GM12878 (cell line): ENCODE measurements at regions not wholly inside any gene's neighbourhood (a gene's known extent, or its start where the extent isn't known, plus 50 kb on each side); places are given as distances from the start of the nearest gene placed in this dataset.

ENCODE experiments used
- ATAC-seq: fragments of 200-7000 bp; cut with Tn5 transposase; 3 replicates; pipeline ENCODE4 v1.9.1; 2020; ENCODE audit warnings: mild to moderate bottlenecking, moderate library complexity
- BruUV-seq: library from RNA; stranded (reverse); fragments of 400-500 nt; replicated peaks from 2 replicates; lab custom pipeline; 2021; lab: Mats Ljungman, UMichigan
- CTCF ChIA-PET: fragments of 300-600 bp; sonication (Branson Sonifier 250); formaldehyde crosslinking; extraction: SDS; loops from one replicate; lab custom pipeline; 2021; ENCODE audit warnings: inconsistent platforms; lab: Yijun Ruan, JAX
- POLR2A ChIA-PET: fragments of 350-600 bp; formaldehyde crosslinking; extraction: SDS; loops from one replicate; lab custom pipeline; 2021; ENCODE audit warnings: inconsistent platforms; lab: Charles Lee
- RAD21 ChIA-PET: fragments of 300-600 bp; sonication (Branson Sonifier 250); formaldehyde crosslinking; loops from one replicate; lab custom pipeline; 2023; ENCODE audit warnings: antibody characterized with exemption; ENCODE audit not compliant: unreplicated experiment; lab: Charles Lee
- SMC1A ChIA-PET: fragments of 300-600 bp; sonication (Branson Sonifier 250); formaldehyde crosslinking; loops from one replicate; lab custom pipeline; 2023; ENCODE audit not compliant: unreplicated experiment, uncharacterized antibody; lab: Charles Lee
- DNase-seq: peaks from one replicate; pipeline ENCODE4 v3.0.0-alpha.2; 2011; ENCODE audit warnings: low read depth, low spot score
- FAIRE-seq: peaks from 3 replicates; lab custom pipeline; 2011; peaks lifted over from hg19 to GRCh38; lab: Jason Lieb, UNC
- H2AFZ ChIP-seq: 2 replicates; pipeline ENCODE4 v1.6.0; 2011; ENCODE audit warnings: low read depth, low read length, control low read depth; ENCODE audit not compliant: control insufficient read depth
- H3K27ac ChIP-seq: 2 replicates; pipeline ENCODE4 v1.5.1; 2011; ENCODE audit warnings: control low read depth; ENCODE audit not compliant: control insufficient read depth, insufficient read depth
- H3K27me3 ChIP-seq, 2 experiments: replicated peaks in 1 of 2; 2 replicates each; pipeline versions ENCODE4 v1.6.0 to v1.6.1; 2011; ENCODE audit warnings: low read length in 1 of 2; ENCODE audit not compliant: control insufficient read depth in 2 of 2, insufficient read depth in 2 of 2
- H3K36me3 ChIP-seq, 2 experiments: 2 replicates each; pipeline ENCODE4 v1.5.1; 2011; ENCODE audit warnings: low read length in 1 of 2; ENCODE audit not compliant: control insufficient read depth in 2 of 2, insufficient read depth in 2 of 2
- H3K4me1 ChIP-seq: 2 replicates; pipeline ENCODE4 v1.6.1; 2011; ENCODE audit warnings: mild to moderate bottlenecking, low read length, moderate library complexity, mixed read lengths; ENCODE audit not compliant: control insufficient read depth, insufficient read depth
- H3K4me2 ChIP-seq: 2 replicates; pipeline ENCODE4 v1.6.0; 2011; ENCODE audit warnings: control low read depth; ENCODE audit not compliant: control insufficient read depth, insufficient read depth
- H3K4me3 ChIP-seq: fragments of 200-600 bp; sonication (generic); 2 replicates; pipeline ENCODE4 v1.5.1; 2016
- H3K79me2 ChIP-seq: 2 replicates; pipeline ENCODE4 v1.6.0; 2011; ENCODE audit warnings: low read length; ENCODE audit not compliant: control insufficient read depth, insufficient read depth
- H3K9ac ChIP-seq: 2 replicates; pipeline ENCODE4 v1.8.0; 2011; ENCODE audit warnings: low read length, control low read depth, mixed read lengths; ENCODE audit not compliant: control insufficient read depth, insufficient read depth
- H3K9me3 ChIP-seq: replicated peaks from 3 replicates; pipeline ENCODE4 v1.5.1; 2011; ENCODE audit warnings: mild to moderate bottlenecking, low read length; ENCODE audit not compliant: control insufficient read depth, insufficient read depth
- H4K20me1 ChIP-seq: 2 replicates; pipeline ENCODE4 v1.6.0; 2011; ENCODE audit not compliant: control insufficient read depth, insufficient read depth
- CHD2 ChIP-seq: IDR thresholded peaks from 2 replicates; pipeline ENCODE4 v1.6.1; 2011; ENCODE audit warnings: low read depth, low read length, improper control_type of control experiment, borderline replicate concordance
- GATAD2B ChIP-seq: fragments of 450-650 bp; conservative IDR thresholded peaks from 2 replicates; pipeline ENCODE4 v1.6.1; 2017; ENCODE audit warnings: low read depth, mild to moderate bottlenecking, moderate library complexity
- MEF2A ChIP-seq: IDR thresholded peaks from 2 replicates; pipeline ENCODE4 v1.6.1; 2011; ENCODE audit warnings: low read depth, mild to moderate bottlenecking, low read length, moderate library complexity; ENCODE audit not compliant: insufficient read depth
- MYC ChIP-seq: IDR thresholded peaks from 2 replicates; pipeline ENCODE4 v1.6.1; 2011; ENCODE audit warnings: mild to moderate bottlenecking, low read length, moderate library complexity, inconsistent platforms; ENCODE audit not compliant: insufficient read depth, insufficient replicate concordance, insufficient read length, severe bottlenecking
- NFIC ChIP-seq: IDR thresholded peaks from 2 replicates; pipeline ENCODE4 v1.6.1; 2012; ENCODE audit warnings: low read depth, mild to moderate bottlenecking, inconsistent platforms, low read length, moderate library complexity
- PML ChIP-seq: IDR thresholded peaks from 2 replicates; pipeline ENCODE4 v1.6.1; 2012; ENCODE audit warnings: low read length, inconsistent platforms
- RAD51 ChIP-seq: fragments of 450-650 bp; IDR thresholded peaks from 2 replicates; pipeline ENCODE4 v1.6.1; 2016; ENCODE audit warnings: moderate library complexity, mild to moderate bottlenecking, inconsistent platforms
- WGBS: methylation state at CpG from one replicate; pipeline ENCODE4 v1.1.6; 2016; ENCODE audit warnings: low lambda C conversion rate; ENCODE audit not compliant: insufficient replicate concordance, insufficient coverage; ENCODE audit errors: missing lambda C conversion rate; 5-methylcytosine and 5-hydroxymethylcytosine counted together
- in situ Hi-C: fragments of 300-500 bp; cut with MboI; formaldehyde crosslinking; loops from 9 replicates; pipeline ENCODE4 v1.14.3; 2018; ENCODE audit warnings: mixed read lengths
- intact Hi-C: fragments of 100-400 bp; cut with micrococcal nuclease; formaldehyde crosslinking; loops from one replicate; pipeline ENCODE4 v1.14.2; 2022; ENCODE audit not compliant: unreplicated experiment
- TF ChIP-seq, protein P1 (sequence below): fragments of 450-650 bp; IDR thresholded peaks from 2 replicates; pipeline ENCODE4 v1.6.1; 2018; ENCODE audit warnings: borderline replicate concordance, mild to moderate bottlenecking; ENCODE audit not compliant: partially characterized antibody
- TF ChIP-seq, protein P2 (sequence below): IDR thresholded peaks from 2 replicates; pipeline ENCODE4 v1.6.1; 2012; ENCODE audit warnings: low read depth, low read length, improper control_type of control experiment

GRCh38 chr1:170460414-170461155 is 71.4 kb upstream of the GORAB start:
- H4K20me1 ChIP-seq = no peaks in the 10 kb centered on the region
- ChIA-PET CTCF (interaction anchor here (0.6 to 1.5 kb wide), 2 partner anchors 44 to 199 kb away, joined by 3 read pairs; no protein-coding TSS in a partner anchor), POLR2A (interaction anchor here (1.3 kb wide), 1 partner anchor 9 kb away, joined by 3 read pairs; no protein-coding TSS in a partner anchor), RAD21 (no interaction called here)
- H2AFZ ChIP-seq = no peak overlapping the region
- H3K4me2 ChIP-seq = no peak overlapping the region
- H3K9me3 ChIP-seq = no peaks in the 10 kb centered on the region
- 2% methylated on average over 2 of the region's 2 CpGs for WGBS
- no peaks in the 10 kb centered on the region for H3K36me3 ChIP-seq
- in situ Hi-C loops = no loop called here
- no peak for ATAC-seq
- no peak for FAIRE-seq
- intact Hi-C loops = no loop called here
- no peak for DNase-seq
- H3K27ac ChIP-seq = no peak overlapping the region
- no peak overlapping the region for H3K9ac ChIP-seq
- no peaks in the 10 kb centered on the region for H3K4me1 ChIP-seq
- BruUV-seq = no TSS peak
- no peaks in the 10 kb centered on the region for H3K27me3 ChIP-seq
- H3K79me2 ChIP-seq = no peaks in the 10 kb centered on the region
- no peak overlapping the region for H3K4me3 ChIP-seq
- TF ChIP-seq, protein P1, sequence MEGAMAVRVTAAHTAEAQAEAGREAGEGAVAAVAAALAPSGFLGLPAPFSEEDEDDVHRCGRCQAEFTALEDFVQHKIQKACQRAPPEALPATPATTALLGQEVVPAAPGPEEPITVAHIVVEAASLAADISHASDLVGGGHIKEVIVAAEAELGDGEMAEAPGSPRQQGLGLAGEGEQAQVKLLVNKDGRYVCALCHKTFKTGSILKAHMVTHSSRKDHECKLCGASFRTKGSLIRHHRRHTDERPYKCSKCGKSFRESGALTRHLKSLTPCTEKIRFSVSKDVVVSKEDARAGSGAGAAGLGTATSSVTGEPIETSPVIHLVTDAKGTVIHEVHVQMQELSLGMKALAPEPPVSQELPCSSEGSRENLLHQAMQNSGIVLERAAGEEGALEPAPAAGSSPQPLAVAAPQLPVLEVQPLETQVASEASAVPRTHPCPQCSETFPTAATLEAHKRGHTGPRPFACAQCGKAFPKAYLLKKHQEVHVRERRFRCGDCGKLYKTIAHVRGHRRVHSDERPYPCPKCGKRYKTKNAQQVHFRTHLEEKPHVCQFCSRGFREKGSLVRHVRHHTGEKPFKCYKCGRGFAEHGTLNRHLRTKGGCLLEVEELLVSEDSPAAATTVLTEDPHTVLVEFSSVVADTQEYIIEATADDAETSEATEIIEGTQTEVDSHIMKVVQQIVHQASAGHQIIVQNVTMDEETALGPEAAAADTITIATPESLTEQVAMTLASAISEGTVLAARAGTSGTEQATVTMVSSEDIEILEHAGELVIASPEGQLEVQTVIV = no peak
- TF ChIP-seq MYC (no peak), MEF2A (no peak), CHD2 (no peak), RAD51 (no peak), PML (no peak), NFIC (no peak), GATAD2B (no peak)
- TF ChIP-seq, protein P2, sequence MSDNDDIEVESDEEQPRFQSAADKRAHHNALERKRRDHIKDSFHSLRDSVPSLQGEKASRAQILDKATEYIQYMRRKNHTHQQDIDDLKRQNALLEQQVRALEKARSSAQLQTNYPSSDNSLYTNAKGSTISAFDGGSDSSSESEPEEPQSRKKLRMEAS = no peak
- TF ChIP-seq, all 136 proteins: peak for 0
- SMC1A ChIA-PET = no interaction called here
